ENCODE measurements at regions not wholly inside any gene's neighbourhood (a gene's known extent, or its start where the extent isn't known, plus 50 kb on each side); places are given as distances from the start of the nearest gene placed in this dataset.

- no peak for DNase-seq (ENCODE audit: low read depth)
Measured at GRCh38 chr5:167509076-167509475, 782.4 kb upstream of the WWC1 start.

- no peak for DNase-seq (ENCODE audit: low read depth)
Measured at GRCh38 chr5:167511276-167511675, 780.2 kb upstream of the WWC1 start.

- DNase-seq (ENCODE audit: low read depth), result no peak
Measured at GRCh38 chr5:167512111-167512510, 779.3 kb upstream of the WWC1 start.

GRCh38 chr5:167513381-167513780, 778.1 kb upstream of the WWC1 start:
- DNase-seq (ENCODE audit: low read depth), result no peak

- DNase-seq (ENCODE audit: low read depth), result no peak
Measured at GRCh38 chr5:167514461-167514860, 777.0 kb upstream of the WWC1 start.

- no peak for DNase-seq (ENCODE audit: low read depth)
Measured at GRCh38 chr5:167525004-167525403, 766.4 kb upstream of the WWC1 start.

- DNase-seq (ENCODE audit: low read depth), result no peak
Measured at GRCh38 chr5:167528651-167529050, 762.8 kb upstream of the WWC1 start.

- DNase-seq (ENCODE audit: low read depth), result no peak
Measured at GRCh38 chr5:167530548-167530947, 760.9 kb upstream of the WWC1 start.

GRCh38 chr5:167533814-167534795, 757.3 kb upstream of the WWC1 start:
- no peak for DNase-seq (ENCODE audit: low read depth)

GRCh38 chr5:167539747-167540146, 751.7 kb upstream of the WWC1 start:
- DNase-seq (ENCODE audit: low read depth), result no peak

GRCh38 chr5:167546270-167546669, 745.2 kb upstream of the WWC1 start:
- no peak for DNase-seq (ENCODE audit: low read depth)

- no peak for DNase-seq (ENCODE audit: low read depth)
Measured at GRCh38 chr5:167552356-167552755, 739.1 kb upstream of the WWC1 start.

- no peak for DNase-seq (ENCODE audit: low read depth)
Measured at GRCh38 chr5:167553511-167553910, 737.9 kb upstream of the WWC1 start.

GRCh38 chr5:167554564-167555290, 736.7 kb upstream of the WWC1 start:
- DNase-seq (ENCODE audit: low read depth), result no peak

GRCh38 chr5:167555565-167556166, 735.8 kb upstream of the WWC1 start:
- no peak for DNase-seq (ENCODE audit: low read depth)

- DNase-seq (ENCODE audit: low read depth), result no peak
Measured at GRCh38 chr5:167557359-167557758, 734.1 kb upstream of the WWC1 start.

GRCh38 chr5:167561796-167562195, 729.6 kb upstream of the WWC1 start:
- DNase-seq (ENCODE audit: low read depth), result no peak

GRCh38 chr5:167564275-167564674, 727.2 kb upstream of the WWC1 start:
- no peak for DNase-seq (ENCODE audit: low read depth)

- DNase-seq (ENCODE audit: low read depth), result peak; percentile 17
Measured at GRCh38 chr5:167565189-167565954, 726.1 kb upstream of the WWC1 start.

GRCh38 chr5:167570431-167570830, 721.0 kb upstream of the WWC1 start:
- no peak for DNase-seq (ENCODE audit: low read depth)

- no peak for DNase-seq (ENCODE audit: low read depth)
Measured at GRCh38 chr5:167571824-167572223, 719.6 kb upstream of the WWC1 start.

Data from LHCN-M2 (cell line).